HG03135 (cell line): ENCODE measurements at regions not wholly inside any gene's neighbourhood (a gene's known extent, or its start where the extent isn't known, plus 50 kb on each side); places are given as distances from the start of the nearest gene placed in this dataset.
"Not testable (repeated sequence)": the region's sequence is repeated elsewhere in the genome, so short reads cannot be mapped to it uniquely, and the experiment has no call there.

Experiments
- ATAC-seq: cut with Tn5 transposase; IDR thresholded peaks from one replicate; pipeline ENCODE4 v1.9.1; 2021; ENCODE audit warnings: mild to moderate bottlenecking, moderate library complexity; ENCODE audit not compliant: unreplicated experiment

DNA sequence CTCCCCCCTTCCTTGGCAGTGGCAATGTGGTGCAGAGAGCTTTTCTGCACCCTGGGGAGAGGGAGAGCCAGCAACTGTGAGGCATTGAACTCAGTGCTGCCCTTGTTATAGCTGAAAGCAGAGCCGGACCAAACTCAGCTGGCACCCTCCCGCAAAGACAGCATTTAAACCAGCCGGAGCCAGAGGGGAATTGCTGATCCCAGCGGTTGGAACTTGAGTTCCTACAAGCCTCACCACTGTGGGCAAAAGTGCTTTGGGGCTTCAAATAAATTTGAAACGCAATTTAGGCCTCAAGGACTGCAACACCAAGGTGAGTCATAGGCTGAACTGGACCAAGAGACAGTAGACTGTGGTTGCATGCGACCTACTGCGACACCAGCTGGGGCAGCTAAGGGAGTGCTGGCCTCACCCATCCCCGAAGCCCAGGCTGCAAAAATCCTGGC is 207.6 kb upstream of the CDKN2B start:
- ATAC-seq: no peak

DNA sequence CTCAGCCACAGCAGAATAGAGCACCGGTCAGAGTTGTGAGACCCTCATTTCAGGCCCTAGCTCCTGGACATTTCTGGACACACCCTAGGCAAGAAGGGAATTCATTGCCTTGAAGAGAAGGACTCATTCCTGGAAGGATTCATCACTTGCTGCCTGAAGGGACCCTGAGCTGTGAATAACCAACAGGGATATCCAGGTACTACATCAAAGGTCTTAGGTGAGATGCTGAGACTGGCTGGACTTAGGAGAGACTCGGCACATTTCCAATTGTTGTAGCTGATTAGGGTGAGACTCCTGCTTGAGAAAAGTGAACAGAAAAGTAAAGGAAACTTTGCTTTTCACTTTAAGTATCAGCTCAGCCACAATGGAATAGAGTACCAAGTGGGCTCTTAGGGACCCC is 208.1 kb upstream of the CDKN2B start:
- ATAC-seq: no peak

DNA sequence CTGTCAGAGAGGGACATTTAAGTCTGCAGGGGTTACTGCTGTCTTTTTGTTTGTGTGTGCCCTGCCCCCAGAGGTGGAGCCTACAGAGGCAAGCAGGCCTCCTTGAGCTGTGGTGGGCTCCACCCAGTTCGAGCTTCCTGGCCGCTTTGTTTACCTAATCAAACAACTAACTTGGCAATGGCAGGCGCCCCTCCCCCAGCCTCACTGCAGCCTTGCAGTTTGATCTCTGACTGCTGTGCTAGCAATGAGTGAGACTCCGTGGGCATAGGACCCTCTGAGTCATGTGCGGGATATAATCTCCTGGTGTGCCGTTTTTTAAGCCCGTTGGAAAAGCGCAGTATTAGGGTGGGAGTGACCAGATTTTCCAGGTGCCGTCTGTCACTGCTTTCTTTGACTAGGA is 216.8 kb upstream of the CDKN2B start:
- not testable (repeated sequence) for ATAC-seq

DNA sequence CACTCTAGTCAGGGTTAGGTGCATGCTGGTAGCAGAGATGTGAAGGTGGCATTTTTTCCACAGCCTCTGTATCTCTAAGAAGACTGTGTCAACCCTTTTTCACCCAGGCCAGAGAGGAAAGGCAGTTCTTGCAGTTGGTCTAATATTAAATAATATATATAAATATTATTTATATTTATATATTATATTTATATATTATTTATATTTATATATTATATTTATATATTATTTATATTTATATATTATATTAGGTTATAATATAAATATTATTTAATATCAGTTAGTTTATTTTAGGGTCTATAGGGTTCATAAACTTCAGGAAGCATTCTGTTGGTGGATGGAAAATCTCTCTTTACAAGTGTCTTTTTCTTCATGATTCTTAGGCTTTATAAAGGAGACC is 218.6 kb upstream of the DMRTA1 start:
- no peak for ATAC-seq

DNA sequence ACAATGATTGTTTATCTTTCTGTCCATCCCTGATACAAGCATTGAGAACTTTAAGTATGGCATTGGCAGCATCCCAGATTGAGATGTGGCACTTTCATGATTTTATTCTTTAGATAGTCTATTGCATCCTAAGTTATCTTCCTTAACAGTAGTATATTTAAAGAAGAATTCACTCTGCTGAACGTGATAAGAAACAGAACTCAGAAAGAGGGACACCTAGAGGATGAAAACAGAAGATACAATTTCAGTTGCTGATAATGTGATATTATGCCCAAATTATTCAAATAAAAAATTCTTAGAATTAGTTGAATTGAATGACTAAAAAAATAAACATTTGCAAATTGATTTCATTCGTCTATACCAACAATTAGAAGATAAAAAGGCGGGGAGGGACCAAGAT is 218.1 kb upstream of the DMRTA1 start:
- no peak for ATAC-seq

DNA sequence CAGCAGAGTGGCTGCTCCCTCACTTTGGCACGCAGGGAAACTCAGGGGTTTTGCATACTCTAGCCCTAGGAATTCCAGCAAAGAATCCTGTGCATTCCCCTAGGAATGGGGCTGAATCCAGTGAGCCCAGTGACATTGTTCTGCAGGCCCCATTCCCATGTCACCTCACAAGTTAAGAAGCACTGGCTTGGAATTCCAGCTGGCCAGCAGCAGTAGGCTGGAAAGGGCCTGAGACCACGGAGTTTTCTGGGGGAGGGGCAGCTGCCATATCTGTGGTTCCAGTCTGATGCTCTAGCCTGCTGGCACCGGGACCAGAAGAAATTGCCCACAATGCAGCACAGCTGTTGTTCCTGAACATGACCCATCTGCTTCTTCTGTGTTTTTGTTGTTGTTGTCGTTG is 217.6 kb upstream of the DMRTA1 start:
- ATAC-seq: no peak

DNA sequence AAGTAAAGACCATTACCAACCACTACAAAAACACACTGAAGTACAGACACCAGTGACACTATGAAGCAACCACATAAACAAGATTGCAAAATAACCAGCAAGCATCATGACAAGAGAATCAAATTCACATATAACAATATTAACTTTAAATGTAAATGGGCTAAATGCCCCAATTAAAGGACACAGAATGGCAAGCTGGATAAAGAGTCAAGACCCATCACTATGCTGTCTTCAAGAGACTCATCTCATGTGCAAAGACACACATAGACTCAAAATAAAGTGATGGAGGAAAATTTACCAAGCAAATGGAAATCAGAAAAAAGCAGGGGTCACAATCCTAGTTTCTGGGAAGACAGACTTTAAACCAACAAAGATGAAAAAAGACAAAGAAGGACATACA is 215.3 kb upstream of the DMRTA1 start:
- not testable (repeated sequence) for ATAC-seq

DNA sequence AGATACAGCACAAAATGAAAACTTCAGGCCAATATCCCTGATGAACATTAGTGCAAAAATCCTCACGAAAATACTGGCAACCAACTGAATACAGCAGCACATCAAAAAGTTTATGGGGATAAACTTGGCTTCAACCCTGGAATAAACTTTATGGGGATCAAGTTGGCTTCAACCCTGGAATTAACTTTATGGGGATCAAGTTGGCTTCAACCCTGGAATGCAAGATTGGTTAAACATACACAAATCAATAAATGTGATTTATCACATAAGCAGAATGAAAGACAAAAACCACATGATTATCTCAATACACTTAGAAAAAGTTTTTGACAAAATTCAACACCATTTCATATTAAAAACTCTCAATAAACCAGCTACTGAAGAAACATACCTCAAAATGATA is 213.7 kb upstream of the DMRTA1 start:
- no peak for ATAC-seq

DNA sequence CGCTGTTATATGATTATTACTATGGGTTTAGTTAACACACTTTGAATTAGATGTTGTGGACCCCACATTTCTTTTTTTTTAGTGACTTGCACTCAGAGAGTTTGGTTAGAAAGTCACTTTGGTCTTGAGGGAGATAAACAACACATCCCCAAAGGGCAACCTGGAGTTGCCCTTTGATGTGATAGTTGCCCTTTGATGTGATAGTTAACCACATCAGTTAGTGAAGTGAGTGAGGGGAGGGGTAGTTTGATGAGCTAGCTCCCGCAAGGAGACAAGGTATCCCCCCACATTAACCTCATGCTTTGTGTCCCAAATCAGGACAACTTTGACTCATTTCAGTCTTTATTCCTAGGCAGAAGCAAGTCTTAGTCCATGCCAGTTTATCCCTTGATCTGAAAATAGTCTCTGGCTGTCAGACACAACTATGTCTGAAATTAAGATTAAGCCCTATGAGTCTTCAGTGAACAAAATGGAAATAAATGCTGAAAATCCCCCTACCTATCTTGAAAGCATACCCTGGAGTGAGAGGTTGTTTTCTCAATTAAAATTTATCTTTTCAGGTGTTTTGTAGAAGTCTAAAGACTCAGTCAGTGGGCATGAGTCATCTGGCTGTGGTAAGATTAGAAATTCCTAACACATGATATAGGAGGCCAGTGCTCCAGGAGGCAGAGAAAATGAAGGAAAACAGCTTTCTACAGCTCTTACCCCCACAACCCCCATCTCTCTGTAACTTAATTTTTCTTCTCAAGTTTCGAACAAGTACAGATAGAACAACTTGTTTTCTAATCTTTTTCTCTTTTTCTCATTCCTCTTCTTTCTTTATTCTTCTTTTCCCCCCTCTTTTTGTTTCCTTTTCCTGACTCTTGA is 208.9 kb upstream of the DMRTA1 start:
- no peak for ATAC-seq

DNA sequence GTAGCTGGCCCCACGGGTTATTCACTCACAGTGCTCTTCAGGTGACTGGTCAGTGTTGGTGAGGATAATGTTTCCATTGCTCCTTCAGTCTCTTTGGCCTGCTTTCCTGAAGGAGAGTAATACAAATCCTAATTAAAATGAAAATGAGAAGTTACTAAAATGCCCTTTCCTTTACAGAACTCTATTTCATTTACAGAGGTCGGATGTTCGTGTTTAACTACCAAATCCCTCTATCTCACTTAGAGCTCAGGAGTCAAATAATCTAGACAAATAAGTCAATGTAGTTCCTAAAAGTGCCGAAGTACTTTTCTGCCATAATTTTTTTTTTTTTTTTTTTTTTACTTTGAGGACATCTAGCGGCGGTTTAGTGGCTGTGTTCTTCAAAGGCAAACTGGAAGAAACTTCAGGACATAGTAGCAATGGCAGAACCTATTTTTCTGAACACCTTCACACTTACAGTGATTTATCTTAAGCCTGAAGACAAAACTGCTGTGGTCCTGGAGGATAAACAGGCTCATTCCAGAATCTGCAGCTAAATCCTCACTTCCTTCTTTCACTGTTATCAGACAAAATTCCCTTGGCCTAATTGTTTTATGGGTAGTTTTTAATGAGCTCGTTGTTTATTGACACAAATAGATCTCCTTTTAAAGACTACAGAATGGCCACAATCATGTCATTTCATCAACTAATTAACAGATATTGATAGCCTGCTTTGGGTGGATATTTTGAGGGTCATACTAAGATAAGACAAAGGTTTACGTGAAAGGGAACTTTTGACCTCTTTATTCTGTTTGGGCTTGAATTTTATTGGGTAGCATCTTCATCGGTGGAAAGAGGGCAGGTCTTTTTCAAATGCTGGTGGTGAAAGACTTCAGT is 207.6 kb upstream of the DMRTA1 start:
- ATAC-seq: no peak

DNA sequence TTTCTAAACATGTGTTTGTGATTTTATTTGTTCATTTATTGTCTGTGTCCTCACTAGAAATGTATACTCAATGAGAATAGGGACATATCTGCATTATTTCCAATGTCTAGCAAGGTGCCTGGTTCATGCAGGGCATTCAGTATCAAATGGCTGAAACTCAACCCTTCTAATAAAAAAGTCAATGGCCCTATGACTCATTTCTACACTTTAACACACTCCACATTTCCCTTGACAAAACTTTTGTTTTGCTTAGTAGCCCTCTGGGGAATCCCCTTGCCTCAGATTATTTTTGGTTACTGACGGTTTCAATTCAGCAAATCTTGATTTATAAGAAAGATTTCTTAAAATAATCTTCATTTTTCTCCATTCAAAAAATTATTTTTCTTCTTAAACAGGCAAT is 206.0 kb upstream of the DMRTA1 start:
- ATAC-seq: peak; percentile 74

DNA sequence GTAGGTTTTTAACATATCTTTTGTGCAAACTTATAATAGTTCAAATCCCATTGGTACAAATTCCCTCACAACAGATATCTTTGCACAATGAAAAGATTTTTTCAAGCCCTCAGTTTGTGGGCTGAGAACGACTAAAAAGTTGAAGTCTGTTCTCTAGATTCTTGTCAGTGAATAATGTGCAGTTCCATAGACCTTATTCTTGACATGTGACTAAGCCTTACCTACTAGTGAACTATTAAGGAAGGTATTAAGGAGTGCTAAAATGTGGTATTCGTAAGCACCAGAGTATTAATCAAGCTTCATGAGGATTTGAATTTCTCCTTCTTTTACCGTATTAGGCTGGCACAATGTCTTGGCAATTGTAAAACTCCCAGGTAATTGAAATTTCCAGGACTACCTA is 205.6 kb upstream of the DMRTA1 start:
- no peak for ATAC-seq

DNA sequence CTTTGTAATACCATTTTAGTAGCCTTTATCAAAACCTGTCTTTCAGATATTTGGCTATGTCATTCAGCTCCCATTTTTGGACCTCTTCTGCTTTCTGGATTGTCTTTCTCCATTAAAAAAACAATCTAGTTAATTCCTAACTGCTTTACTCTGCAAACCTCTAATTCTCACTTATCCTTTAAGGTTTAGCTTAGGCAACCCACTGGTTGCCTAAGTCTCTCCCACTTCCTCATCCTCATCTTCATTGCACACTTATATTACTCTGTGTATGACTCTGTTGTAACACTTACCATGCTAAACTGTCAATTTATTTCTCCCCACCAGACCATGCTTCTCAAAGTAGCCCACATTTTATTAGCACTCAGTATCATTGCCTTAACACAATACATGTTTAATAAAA is 205.0 kb upstream of the DMRTA1 start:
- no peak for ATAC-seq

DNA sequence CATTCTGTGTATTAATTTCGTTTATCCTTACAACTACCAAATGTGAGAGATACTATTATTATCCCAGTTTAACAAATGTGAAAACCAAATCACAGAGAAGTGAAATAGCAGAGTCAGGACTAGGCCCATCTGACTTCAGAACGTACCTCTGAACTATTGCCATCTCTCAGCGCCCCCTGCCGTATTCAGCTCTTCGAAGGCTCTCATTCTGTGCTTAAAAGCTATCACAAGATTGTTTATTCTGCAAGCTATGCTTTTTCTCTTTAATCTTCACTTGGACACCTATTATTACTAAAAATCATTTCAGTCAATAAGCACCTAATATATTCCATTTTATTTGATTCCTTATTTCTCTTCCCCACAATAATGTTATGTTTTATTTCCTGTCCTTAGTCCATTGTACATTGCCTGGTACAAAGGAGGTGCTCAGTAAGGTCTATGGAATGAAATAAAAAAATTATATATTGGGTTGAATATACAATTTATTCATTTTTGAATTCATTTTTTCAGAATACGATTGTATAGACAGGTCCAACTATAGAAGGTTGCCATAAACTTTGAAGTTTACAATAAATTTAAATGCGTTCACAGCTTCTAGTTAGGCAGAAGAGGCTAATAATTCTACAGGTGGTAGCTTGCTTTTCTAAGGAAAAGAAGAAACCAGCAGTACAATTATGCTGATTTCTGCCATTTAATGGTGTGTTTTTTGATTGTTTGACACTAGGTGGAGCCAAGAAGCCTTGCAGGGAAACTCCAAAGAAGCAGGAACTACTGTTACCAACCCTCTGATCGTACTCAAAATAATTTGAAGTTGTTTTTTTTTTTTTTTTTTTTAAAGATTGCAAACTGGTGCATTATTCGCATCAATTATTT is 202.2 kb upstream of the DMRTA1 start:
- no peak for ATAC-seq

DNA sequence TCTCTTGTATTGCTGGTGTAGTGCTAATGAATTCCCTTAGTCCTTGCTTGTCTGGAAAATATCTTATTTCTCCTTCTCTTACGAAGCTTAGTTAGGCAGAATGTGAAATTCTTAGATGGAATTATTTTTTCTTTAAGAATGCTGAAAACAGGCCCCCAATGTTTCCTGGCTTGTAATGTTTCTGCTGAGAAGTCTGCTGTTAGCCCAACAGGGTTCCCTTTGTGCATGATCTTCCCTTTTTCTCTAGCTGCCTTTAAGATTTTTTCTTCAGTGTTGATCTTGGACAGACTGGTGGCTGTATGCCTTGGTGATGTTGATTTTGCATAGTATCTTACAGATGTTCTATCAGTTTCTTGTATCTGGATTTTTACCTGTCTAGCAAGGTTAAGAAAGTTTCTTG is 191.3 kb upstream of the DMRTA1 start:
- ATAC-seq: no peak

DNA sequence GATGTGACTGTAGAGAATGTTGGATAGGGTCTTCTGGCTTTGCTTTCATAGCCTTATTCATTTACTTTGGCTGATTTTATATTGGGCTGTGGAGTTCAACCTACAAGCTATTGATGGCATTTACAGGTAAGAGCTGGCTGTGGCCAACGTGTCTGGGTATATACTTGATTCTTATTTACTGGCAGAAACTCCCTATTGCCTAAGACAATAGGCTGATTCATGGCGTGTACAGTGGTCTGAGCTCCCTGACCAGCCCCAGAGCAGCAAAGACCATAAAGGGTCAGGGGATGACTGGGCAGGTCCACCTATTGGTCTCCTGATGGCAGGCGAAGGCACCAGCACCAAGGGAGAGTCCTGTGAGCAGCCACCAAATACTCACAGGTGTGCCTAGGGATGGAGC is 190.2 kb upstream of the DMRTA1 start:
- no peak for ATAC-seq

DNA sequence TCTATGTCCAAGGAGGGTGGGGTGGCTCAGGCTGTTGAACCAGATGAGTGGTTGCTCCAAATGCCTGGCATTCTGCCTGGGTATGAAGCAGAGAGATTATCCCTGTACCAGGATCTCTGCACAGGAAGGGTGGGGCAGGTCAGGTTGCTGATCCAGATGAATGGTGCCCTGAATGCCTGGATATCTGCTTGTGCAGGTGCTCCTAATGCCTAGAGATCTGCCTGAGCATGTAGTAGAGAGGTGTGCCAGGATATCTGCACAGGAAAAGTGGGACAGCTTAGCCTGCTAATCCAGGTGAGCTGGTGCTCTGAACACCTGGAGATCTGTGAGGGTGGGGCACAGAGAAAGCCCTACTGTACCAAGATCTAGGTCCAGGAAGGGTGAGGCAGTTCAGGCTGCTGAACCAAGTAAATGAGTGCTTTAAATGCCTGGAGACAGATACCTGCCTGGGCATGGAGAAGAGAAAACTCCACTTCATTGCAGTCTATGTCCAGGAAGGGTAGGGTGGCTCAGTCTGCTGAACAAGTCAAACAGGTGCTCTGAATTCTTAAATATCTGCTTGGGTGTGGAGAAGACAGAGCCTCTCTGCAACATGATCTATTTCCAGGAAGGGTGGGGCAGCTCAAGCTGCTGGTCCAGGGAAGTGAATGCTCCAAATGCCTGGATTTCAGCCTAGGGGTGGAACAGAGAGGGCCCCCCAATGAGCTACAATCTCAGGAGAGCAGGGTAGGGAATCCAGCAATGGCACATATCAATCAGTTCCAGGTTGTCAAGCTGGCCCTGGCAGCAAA is 189.4 kb upstream of the DMRTA1 start:
- ATAC-seq: no peak

DNA sequence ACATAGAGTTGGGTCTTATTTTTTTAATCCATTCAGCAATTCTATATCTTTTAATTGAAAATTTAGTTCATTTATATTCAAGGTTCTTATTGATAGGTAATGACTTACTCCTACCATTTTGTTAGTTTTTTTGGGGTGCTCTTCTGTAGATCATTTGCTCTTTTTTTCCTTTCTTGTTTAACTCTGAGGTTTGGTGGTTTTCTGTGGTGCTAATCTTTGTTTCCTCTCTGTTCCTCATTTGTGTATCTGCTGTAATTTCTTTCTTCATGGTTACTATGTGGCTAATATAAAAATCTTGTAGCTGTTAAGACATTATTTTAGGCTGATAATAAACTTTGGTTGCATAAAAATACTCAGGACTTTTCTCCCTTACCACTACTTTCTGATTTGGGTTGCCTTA is 181.6 kb upstream of the DMRTA1 start:
- no peak for ATAC-seq

DNA sequence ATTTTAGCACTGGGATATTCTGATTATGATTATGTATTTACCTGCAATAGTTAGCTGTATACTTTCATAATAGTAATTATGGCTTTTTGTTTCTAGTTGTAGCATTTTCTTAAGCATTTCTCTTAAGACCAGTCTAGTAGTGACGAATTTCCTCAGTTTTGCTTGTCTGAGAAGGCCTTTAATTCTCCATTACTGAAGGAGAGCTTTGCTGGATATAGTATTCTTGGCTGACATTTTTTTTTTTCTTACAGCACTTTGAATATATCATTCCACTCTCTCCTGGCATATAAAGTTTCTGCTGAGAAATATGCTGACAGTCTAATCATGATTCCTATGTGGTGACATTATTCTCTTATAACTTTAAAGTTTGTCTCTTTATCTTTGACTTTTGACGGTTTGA is 181.1 kb upstream of the DMRTA1 start:
- ATAC-seq: no peak

DNA sequence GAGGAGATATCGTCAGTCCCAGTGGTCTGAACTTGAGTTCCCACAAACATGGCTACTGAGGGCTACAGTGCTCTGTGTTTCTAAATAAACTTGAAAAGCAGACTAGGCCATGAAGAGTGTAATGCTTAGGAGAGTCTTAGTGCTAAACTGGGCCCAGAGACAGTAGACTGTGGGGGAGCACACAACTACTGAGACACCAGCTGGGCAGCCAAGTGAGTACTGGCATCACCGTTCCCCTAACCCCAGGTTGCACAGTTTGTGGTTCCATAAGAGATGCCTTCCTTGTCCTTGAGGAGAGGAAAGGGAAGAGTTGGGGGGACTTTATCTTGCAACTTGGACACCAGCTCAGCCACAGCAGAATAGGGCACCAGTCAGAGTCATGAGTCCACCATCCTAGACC is 172.1 kb upstream of the DMRTA1 start:
- no peak for ATAC-seq
